HL-60 (cell line): ENCODE measurements at regions not wholly inside any gene's neighbourhood (a gene's known extent, or its start where the extent isn't known, plus 50 kb on each side); places are given as distances from the start of the nearest gene placed in this dataset.

Source experiments
- DNase-seq, 2 experiments: peaks; one replicate each; pipeline ENCODE4 v3.0.0-alpha.2; 2010 to 2020; ENCODE audit warnings: low read depth in 1 of 2, low spot score in 1 of 2
- H3K27ac ChIP-seq: fragments of 250-450 bp; sonication (Bioruptor Pico); replicated peaks from 2 replicates; pipeline ENCODE4 v1.5.1; 2020; ENCODE audit warnings: mild to moderate bottlenecking, moderate library complexity
- H3K27me3 ChIP-seq: fragments of 250-450 bp; sonication (Bioruptor Pico); 2 replicates; pipeline ENCODE4 v1.5.1; 2021; ENCODE audit warnings: mild to moderate bottlenecking, moderate library complexity; ENCODE audit not compliant: insufficient read depth, poor library complexity, severe bottlenecking
- H3K4me3 ChIP-seq: replicated peaks from 2 replicates; pipeline ENCODE4 v1.5.1; 2011; ENCODE audit warnings: mild to moderate bottlenecking, control low read depth, low read length; ENCODE audit not compliant: insufficient read depth
- CTCF ChIP-seq: IDR thresholded peaks from one replicate; pipeline ENCODE4 v1.5.1; 2011; ENCODE audit warnings: low read length, control low read depth, inconsistent platforms; ENCODE audit not compliant: insufficient read depth
- GABPA ChIP-seq: IDR thresholded peaks from 2 replicates; pipeline ENCODE4 v1.6.1; 2012; ENCODE audit warnings: low read depth
- POLR2AphosphoS5 ChIP-seq: IDR thresholded peaks from 2 replicates; pipeline ENCODE4 v1.6.1; 2012; ENCODE audit warnings: low read depth
- REST ChIP-seq: IDR thresholded peaks from 2 replicates; pipeline ENCODE4 v1.6.1; 2012; ENCODE audit warnings: low read depth; ENCODE audit not compliant: insufficient replicate concordance
- SPI1 ChIP-seq: IDR thresholded peaks from 2 replicates; pipeline ENCODE4 v1.6.1; 2012; ENCODE audit warnings: low read depth, mild to moderate bottlenecking, borderline replicate concordance

DNA sequence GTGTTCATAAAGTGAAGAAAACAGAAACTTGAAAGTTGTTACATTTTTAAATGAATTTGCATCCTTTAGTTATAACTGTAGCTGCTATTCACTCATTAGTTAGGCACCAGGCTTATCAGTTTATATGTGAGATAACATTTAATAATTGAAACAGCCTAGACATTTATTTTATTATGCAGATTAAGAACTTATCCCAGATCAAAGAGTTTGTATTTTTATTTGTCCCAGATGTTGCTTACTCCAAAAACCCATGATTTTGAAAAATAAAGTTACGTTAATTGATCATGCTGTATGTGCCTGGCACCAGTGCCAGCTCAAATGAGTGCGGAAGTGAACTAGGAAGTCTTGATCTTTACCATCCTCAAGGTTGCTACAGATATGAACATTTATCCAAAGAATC is 172.7 kb upstream of the CARD18 start:
- H3K27ac ChIP-seq = no peak overlapping the region
- TF ChIP-seq POLR2AphosphoS5 = no peak
- no peak for TF ChIP-seq SPI1
- TF ChIP-seq GABPA = no peak
- TF ChIP-seq REST = no peak
- no peak for TF ChIP-seq CTCF
- no peak overlapping the region for H3K4me3 ChIP-seq
- no peak for DNase-seq
- H3K27me3 ChIP-seq = no peaks in the 10 kb centered on the region

DNA sequence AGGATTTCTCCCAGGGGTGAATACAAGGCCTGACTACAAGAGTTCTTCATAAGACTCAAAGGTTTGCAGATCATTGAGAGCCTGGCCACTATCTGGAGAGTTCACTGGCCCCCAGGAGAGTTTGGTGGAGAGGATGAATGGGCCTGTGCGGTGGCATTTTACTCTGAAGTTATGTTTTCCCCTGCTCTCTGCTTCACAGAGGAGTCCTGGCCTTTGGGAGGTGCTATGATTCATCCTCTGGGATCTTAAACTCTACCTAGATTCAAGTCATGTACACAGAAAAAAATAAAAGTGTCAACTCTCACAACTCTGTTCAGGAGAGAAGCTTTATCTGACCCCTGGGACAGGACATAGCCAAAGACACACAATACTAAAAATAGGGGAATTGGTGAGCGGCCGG is 159.1 kb upstream of the CARD18 start:
- TF ChIP-seq SPI1 (no peak), REST (no peak), POLR2AphosphoS5 (no peak), CTCF (no peak), GABPA (no peak)

DNA sequence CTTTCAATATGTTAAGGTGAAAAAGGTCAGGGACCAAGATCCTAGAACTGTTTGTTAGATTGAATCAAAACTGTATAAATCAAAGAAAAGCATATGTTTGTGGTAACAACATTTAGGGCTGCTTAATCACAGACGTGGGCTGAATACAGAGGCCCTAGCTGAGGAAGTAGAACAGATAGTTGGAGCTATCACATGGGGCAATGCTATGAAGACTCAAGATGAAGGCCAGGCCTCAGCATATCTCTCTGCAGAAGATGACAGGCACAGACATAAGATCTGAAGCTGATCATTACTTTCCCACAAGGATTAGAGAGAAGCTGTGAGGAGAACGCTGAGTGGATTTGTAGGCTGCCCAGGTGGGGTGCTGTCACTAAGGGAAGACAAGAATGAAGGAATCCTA is 158.6 kb upstream of the CARD18 start:
- Histone ChIP-seq H3K27me3 (no peaks in the 10 kb centered on the region), H3K27ac (no peak overlapping the region), H3K4me3 (no peak overlapping the region)
- no peak for DNase-seq
- TF ChIP-seq GABPA (no peak), SPI1 (no peak), POLR2AphosphoS5 (no peak), REST (no peak), CTCF (no peak)

More for the DNA sequence above, 159.1 kb upstream of the CARD18 start:
- Histone ChIP-seq H3K27ac (no peak overlapping the region), H3K4me3 (no peak overlapping the region), H3K27me3 (no peaks in the 10 kb centered on the region)
- DNase-seq = no peak
